ENCODE measurements at regions not wholly inside any gene's neighbourhood (a gene's known extent, or its start where the extent isn't known, plus 50 kb on each side); places are given as distances from the start of the nearest gene placed in this dataset.

DNA sequence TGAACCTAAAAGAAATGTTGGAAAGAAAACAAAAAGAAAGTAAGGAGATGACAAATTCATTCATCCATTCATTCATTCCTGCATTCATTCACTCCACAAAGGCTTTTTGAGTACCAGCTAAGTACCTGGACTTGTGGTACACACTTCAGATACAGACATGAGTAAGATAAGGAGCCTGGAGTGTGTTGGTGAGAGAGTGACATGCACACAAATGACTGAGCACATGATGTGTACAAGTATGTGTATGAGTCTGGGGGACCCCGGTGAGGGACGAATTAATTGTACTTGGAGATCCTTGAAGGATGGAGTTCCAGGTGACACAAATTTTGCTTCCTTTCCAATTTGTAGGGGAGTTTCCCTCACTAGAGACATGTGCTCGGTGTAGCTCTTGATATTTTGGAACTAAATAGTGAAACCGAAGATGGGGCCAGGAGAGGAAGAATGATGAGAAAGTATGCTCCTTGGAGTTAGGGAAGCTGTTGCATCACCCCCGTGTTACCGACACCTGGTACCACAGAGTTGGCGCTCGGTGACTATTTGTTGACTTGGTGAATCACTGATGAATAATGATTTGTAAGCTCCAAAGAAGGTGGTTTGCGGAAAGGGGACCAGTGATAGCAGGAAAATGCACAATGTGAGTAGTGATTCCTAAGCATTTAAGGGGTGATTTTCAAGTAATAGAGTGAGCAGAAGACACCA, 509.8 kb downstream of the CCDC171 start:
- TF ChIP-seq CTCF (conservative IDR thresholded peaks at IDR 0.05) (no peak), EZH2 (IDR thresholded peaks at IDR 0.05; ENCODE audit: low read depth) (no peak)
